LHCN-M2 (cell line): ENCODE measurements at regions not wholly inside any gene's neighbourhood (a gene's known extent, or its start where the extent isn't known, plus 50 kb on each side); places are given as distances from the start of the nearest gene placed in this dataset.

ENCODE experiments used
- DNase-seq: peaks from one replicate; pipeline ENCODE4 v3.0.0-alpha.2; 2012; ENCODE audit warnings: low read depth

- DNase-seq: no peak
These were observed 115.7 kb upstream of the HIVEP3 start for GRCh38 chr1:42034426-42034825.

GRCh38 chr1:42033629-42034028 lies 114.9 kb upstream of the HIVEP3 start:
- DNase-seq: no peak

- no peak for DNase-seq
These were observed 99.0 kb upstream of the HIVEP3 start for GRCh38 chr1:42017730-42018129.

DNA sequence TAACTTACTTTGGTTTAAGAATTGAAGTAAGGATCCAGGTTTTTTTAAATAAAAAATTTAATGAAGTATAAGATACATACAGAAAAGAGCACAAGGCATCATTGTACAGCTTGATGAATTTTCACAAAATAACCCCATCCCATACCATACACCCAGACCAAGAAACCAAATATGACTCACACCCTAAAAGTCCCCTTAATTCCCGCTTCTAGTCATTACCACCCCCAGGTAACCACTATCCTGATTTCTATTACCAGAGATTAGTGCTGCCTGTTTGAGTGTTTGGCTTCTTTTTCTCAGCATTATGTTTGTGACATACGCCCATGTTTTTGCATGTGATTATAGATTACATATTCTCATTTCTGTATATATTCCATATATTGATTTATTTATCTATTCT lies 98.5 kb upstream of the HIVEP3 start:
- no peak for DNase-seq

GRCh38 chr1:42014823-42015222 lies 96.1 kb upstream of the HIVEP3 start:
- DNase-seq: no peak

- DNase-seq: no peak
These were observed 95.3 kb upstream of the HIVEP3 start for GRCh38 chr1:42013881-42014470.

GRCh38 chr1:42012852-42013251 lies 94.1 kb upstream of the HIVEP3 start:
- no peak for DNase-seq

DNA sequence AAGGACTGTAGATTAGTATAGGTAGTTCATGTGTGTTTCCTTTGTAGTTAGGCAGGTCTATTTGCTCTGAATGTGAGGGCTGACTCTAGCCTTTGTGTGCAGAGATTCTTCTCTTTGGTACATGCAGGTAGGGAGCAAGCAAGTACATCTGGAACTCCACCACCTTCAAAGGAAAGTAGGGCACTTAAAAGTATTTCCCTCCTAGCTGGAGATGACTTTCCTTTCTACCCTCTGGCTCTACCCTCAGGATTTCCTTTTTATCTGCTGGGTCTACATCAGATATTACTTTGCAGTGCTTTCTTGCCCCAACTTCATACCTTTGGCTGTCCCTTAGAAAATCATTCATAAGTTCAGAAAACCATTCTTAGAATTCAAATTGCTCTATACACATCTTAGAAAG lies 91.7 kb upstream of the HIVEP3 start:
- DNase-seq: no peak

GRCh38 chr1:42008264-42008663 lies 89.5 kb upstream of the HIVEP3 start:
- DNase-seq: no peak

DNA sequence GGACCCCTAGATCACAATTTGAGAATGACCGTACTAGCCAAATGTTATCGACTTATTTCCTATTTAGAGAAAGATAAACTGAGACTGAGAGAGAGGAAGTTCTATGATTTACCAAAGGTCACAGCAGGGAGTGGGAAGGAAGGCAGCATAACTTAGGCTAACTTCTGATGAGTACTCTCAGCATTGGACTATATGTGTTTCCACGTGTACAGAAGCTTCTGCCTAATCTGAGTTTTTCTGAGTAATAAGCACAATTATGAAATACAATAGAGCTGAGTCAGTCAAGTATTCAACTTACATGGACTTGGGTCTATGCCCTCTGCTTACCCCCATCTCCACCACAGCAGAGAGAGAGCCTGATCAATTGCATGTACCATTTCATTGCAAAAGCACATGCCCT lies 88.1 kb upstream of the HIVEP3 start:
- DNase-seq: peak; percentile 8

DNA sequence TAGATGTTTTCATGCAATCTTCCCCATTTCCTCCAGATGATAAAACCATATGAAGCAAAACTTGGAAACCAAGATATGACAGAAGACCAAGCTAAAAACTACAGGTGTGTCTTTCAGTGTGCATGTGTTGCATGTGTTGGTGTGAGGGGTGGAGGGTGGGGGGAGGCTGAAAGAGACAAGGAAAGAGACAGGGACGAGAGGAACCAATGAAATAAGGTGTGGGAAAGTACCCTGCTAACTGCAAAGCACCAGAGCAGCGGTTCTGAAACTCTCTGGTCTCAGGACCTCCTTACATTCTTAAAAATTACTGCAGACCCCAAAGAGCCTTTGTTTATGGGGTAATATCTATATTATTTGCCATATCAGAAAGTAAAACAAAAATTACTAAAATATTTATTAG lies 87.4 kb upstream of the HIVEP3 start:
- no peak for DNase-seq

DNA sequence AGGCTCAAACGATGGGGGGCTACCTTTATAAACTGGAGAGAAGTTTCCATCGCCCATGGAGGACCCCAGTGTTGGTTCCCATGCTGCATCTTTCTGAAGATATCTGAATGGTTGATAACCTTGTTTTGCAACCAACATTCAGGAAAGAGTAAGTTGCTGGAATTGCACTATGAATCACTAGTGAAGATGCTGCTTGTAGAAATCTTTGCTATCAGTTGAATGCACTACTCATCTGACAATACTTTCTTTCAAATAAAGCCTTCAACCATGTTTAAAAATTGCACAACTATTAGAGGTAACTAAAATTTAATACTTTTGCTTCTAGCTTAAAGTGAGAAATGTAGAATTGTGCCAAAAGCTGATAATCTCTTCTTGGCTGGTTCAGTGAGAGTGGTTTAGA lies 86.8 kb upstream of the HIVEP3 start:
- no peak for DNase-seq

GRCh38 chr1:42004860-42005259 lies 86.1 kb upstream of the HIVEP3 start:
- DNase-seq: no peak

DNA sequence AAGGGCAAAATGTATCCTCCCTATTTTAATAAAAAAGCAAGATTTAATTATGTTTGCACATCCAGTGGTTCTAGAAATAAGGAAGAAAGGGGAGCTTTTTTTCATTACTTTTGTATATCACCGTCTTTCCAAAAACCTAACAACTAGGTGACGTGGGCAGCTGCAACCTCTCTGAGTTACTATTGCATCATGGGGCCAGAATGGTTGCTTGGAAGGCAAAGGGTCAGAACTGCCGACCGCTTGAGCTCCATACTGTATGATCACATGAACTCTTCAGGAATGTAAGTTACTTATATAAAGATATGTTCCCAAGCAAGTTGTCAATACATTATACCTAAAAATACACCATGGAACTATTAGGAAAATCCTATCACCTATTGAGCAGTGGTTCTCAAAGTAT lies 85.6 kb upstream of the HIVEP3 start:
- DNase-seq: no peak

DNA sequence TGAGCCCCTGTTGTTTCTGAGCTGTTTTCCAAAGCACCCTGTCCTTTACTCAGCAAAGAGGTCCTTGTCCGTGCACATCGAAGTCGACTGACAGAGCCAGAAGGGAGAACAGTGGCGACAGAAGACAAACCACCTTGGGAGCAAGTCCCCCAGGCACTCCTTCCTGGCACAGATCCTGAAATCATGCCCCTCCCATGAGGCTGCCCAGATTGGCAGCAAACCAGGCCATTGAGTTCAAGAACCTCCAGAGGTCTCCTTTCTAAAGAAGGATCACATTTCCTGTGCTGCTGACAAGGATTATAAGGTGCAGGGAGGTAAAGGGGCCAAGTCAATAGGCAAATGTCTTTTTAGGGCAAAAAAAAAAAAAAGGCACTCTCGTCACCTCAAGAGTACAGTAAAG lies 84.7 kb upstream of the HIVEP3 start:
- DNase-seq: no peak

GRCh38 chr1:42002220-42002619 lies 83.5 kb upstream of the HIVEP3 start:
- no peak for DNase-seq

DNA sequence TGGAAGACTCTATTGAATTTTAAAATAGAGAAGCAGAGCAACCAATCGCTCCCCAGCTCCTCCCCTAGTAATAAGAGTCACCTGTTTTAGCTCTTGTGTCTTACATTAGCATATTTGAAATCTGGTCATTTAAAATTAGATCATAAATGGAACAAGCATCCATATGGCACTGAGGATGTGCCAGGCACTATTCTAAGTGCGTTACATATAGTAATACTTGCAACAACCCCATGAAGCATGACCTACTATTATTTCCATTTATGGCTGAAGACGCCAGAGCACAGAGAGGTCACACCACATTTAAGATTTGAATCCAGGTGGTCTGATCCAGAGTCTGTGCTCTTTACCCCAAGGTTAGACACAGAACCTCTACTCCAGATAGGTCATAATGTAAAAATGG lies 82.0 kb upstream of the HIVEP3 start:
- DNase-seq: no peak

GRCh38 chr1:41999884-42000283 lies 81.2 kb upstream of the HIVEP3 start:
- no peak for DNase-seq

GRCh38 chr1:41998250-41998649 lies 79.5 kb upstream of the HIVEP3 start:
- no peak for DNase-seq

DNA sequence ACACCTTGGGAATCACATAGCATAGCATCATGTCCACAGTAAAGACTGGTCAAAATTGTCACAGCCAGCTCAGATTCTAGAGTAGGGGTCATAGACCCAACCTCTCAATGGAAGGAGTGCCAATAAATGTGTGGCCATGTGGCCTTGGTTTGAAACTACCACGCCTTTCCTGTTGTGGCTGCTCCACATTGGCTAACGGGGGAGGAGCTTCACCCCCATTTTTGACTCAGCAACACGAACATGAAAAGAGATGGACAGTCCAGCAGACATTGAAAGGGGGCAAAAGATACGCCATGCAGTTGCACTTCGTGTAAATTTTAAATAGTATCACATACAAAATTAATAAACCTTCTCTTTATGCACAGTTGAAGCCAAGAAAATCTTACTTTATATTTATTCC lies 78.4 kb upstream of the HIVEP3 start:
- DNase-seq: no peak

DNA sequence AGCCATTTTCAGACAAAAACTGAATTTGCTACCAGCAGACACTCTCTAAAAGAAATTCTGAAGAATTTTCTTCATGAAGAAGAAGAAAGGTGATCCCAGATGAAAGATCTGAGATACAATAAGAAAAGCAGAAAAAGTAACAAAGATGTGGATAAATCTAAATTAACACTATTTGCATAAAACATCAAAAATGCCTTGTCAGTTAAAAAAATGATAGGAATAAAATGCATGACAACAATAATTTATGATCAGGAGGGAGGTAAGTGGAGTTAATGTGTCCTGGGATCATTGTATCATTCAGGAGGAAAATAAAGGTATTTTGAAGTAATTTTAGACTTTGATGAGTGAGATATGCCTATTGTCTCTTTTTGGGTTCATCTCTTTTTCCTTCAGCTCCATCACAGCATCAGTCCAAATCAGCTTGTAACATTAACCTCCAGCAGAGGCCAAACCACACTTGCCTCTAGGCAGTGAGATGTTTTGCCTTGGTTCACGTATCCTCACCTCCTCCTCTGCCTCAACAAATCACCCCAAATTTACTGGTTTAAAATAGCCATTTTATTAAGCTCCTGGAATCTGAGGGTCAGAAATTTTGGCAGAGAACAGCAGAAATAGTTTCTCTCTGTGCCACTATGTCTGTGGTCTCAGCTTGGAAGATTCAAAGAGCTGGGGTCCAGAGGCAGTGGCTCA lies 76.9 kb upstream of the HIVEP3 start:
- DNase-seq: no peak

DNA sequence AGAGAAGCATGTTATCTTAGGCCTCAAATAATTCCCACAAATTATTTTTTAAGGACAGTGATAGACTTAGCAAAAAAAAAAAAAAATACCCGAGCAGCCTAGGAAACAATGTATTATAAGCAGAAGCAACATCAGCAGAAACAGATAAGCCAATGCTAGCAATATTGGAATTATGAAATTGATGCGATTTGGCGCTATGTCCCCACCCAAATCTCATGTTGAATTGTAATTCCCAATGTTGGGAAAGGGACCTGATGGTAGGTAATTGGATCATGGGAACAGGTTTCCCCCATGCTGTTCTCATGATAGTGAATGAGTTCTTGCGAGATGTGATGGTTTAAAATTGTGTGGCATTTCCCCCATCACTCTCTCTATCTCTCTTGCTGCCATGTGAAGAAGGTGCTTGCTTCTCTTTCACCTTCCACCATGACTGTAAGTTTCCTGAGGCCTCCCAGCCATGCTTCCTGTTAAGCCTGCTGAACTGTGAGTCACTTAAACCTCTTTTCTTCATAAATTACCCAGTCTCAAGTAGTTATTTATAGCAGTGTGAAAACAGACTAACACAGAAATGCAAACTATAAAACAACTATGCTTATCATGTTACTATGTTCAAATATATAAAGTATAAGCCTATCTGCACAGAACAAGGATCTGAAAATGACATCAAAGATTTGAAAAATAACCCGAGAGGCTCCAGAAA lies 75.6 kb upstream of the HIVEP3 start:
- DNase-seq: no peak

DNA sequence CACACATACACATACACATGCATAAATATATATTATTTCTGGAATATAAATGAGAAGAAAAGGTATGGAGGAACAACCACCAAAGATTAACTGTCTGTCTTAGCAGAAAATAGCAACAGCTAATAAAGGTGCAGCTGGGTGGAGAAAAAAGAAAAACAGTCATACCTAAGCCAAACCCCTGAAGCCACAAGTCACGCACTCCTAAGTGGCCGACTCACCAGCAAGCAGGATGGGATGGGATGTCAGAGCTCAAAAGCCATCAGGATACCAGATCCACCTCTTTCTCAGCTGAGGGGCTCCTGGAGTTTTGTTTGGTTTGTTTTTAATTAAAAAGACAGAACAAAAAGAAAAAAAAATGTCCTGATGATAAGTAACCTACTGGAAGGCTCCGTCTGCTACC lies 64.7 kb upstream of the HIVEP3 start:
- no peak for DNase-seq
